Endothelial cell of umbilical vein (primary cell): ENCODE measurements at regions not wholly inside any gene's neighbourhood (a gene's known extent, or its start where the extent isn't known, plus 50 kb on each side); places are given as distances from the start of the nearest gene placed in this dataset.

Experiments
- BruUV-seq: library from RNA; stranded (reverse); fragments of 400-500 nt; replicated peaks from 2 replicates; lab custom pipeline; 2021; lab: Mats Ljungman, UMichigan
- CTCF ChIA-PET: fragments of 300-600, 350-600 bp; sonication (Branson Sonifier 250); formaldehyde crosslinking; loops from one replicate; lab custom pipeline; 2021; ENCODE audit warnings: antibody characterized with exemption, inconsistent platforms; lab: Charles Lee
- POLR2A ChIA-PET: fragments of 300-600, 350-600 bp; sonication (Branson Sonifier 250); formaldehyde crosslinking; loops from one replicate; lab custom pipeline; 2021; ENCODE audit warnings: antibody characterized with exemption, inconsistent platforms; lab: Charles Lee
- DNase-seq: peaks from one replicate; pipeline ENCODE4 v3.0.0-alpha.2; 2011; ENCODE audit warnings: low read depth, low spot score
- FAIRE-seq: peaks from 2 replicates; lab custom pipeline; 2011; peaks lifted over from hg19 to GRCh38; lab: Jason Lieb, UNC
- H2AFZ ChIP-seq: 2 replicates; pipeline ENCODE4 v1.6.0; 2012; ENCODE audit warnings: low read depth, low read length, control low read depth, inconsistent platforms
- H3K27ac ChIP-seq: 2 replicates; pipeline ENCODE4 v1.5.1; 2011; ENCODE audit warnings: low read depth, mild to moderate bottlenecking, control low read depth, low read length, moderate library complexity; ENCODE audit not compliant: insufficient read depth
- H3K27me3 ChIP-seq, 2 experiments: 2 replicates each; pipeline versions ENCODE4 v1.6.0 to v1.6.1; 2011; ENCODE audit warnings: low read length in 2 of 2, mixed read lengths in 1 of 2; ENCODE audit not compliant: control insufficient read depth in 2 of 2, insufficient read depth in 2 of 2
- H3K36me3 ChIP-seq, 2 experiments: 2 replicates in 1 of 2; 3 replicates in 1 of 2; pipeline ENCODE4 v1.5.1; 2011; ENCODE audit warnings: low read length in 2 of 2, mild to moderate bottlenecking in 1 of 2, moderate library complexity in 1 of 2; ENCODE audit not compliant: control insufficient read depth in 2 of 2, insufficient read depth in 2 of 2; ENCODE audit errors: extremely low read depth in 1 of 2
- H3K4me1 ChIP-seq: 3 replicates; pipeline ENCODE4 v1.5.1; 2011; ENCODE audit warnings: mild to moderate bottlenecking, low read length; ENCODE audit not compliant: control insufficient read depth, insufficient read depth; ENCODE audit errors: extremely low read depth
- H3K4me2 ChIP-seq: 2 replicates; pipeline ENCODE4 v1.6.1; 2011; ENCODE audit warnings: low read length, control low read depth, mixed read lengths; ENCODE audit not compliant: insufficient read depth
- H3K4me3 ChIP-seq, 3 experiments: fragments of 200-600 bp in 1 of 3; sonication (generic), shearing (Covaris generic) in 1 of 3; replicated peaks in 1 of 3; 2 replicates each; pipeline ENCODE4 v1.5.1; 2011 to 2016; ENCODE audit warnings: control low read depth in 3 of 3, low read length in 3 of 3, mild to moderate bottlenecking in 2 of 3, inconsistent platforms in 1 of 3, low read depth in 1 of 3, moderate library complexity in 1 of 3; ENCODE audit not compliant: insufficient read depth in 1 of 3
- H3K79me2 ChIP-seq: 2 replicates; pipeline ENCODE4 v1.6.0; 2012; ENCODE audit warnings: low read length, inconsistent platforms; ENCODE audit not compliant: control insufficient read depth, insufficient read depth
- H3K9ac ChIP-seq: replicated peaks from 2 replicates; pipeline ENCODE3; 2011; ENCODE audit warnings: low read length, control low read depth; ENCODE audit not compliant: insufficient read depth; ENCODE audit errors: extremely low read depth
- H3K9me1 ChIP-seq: replicated peaks from 3 replicates; pipeline ENCODE4 v1.6.0; 2011; ENCODE audit warnings: mild to moderate bottlenecking, low read length; ENCODE audit not compliant: control insufficient read depth, insufficient read depth; ENCODE audit errors: extremely low read depth
- H3K9me3 ChIP-seq: replicated peaks from 2 replicates; pipeline ENCODE4 v1.5.1; 2012; ENCODE audit warnings: low read length, inconsistent platforms; ENCODE audit not compliant: control insufficient read depth, insufficient read depth
- H4K20me1 ChIP-seq: replicated peaks from 2 replicates; pipeline ENCODE3; 2011; ENCODE audit warnings: mild to moderate bottlenecking, low read length; ENCODE audit not compliant: control insufficient read depth, insufficient read depth; ENCODE audit errors: extremely low read depth
- CTCF ChIP-seq, 2 donors: IDR thresholded peaks; 1 replicate in 1 of 2; 2 replicates in 1 of 2; pipeline ENCODE4 v1.5.1; 2011; ENCODE audit warnings: low read length in 2 of 2, mild to moderate bottlenecking in 2 of 2, moderate library complexity in 2 of 2, control low read depth in 1 of 2, inconsistent platforms in 1 of 2, low read depth in 1 of 2; ENCODE audit not compliant: insufficient read depth in 1 of 2; ENCODE audit errors: extremely low read depth in 1 of 2
- EZH2 ChIP-seq: IDR thresholded peaks from 2 replicates; pipeline ENCODE4 v1.6.1; 2012; ENCODE audit warnings: borderline replicate concordance, low read depth, mild to moderate bottlenecking, moderate library complexity, low read length, inconsistent platforms; ENCODE audit not compliant: severe bottlenecking
- FOS ChIP-seq: IDR thresholded peaks from 2 replicates; pipeline ENCODE4 v1.6.1; 2011; ENCODE audit warnings: mild to moderate bottlenecking, low read length, moderate library complexity, borderline replicate concordance; ENCODE audit not compliant: insufficient read depth
- GATA2 ChIP-seq: IDR thresholded peaks from 2 replicates; pipeline ENCODE4 v1.7.0; 2011; ENCODE audit warnings: low read depth, mild to moderate bottlenecking, moderate library complexity, mixed read lengths, low read length; ENCODE audit not compliant: insufficient read length, insufficient read depth
- JUN ChIP-seq: IDR thresholded peaks from 2 replicates; pipeline ENCODE4 v1.6.1; 2011; ENCODE audit warnings: borderline replicate concordance, low read depth; ENCODE audit not compliant: insufficient read length, insufficient read depth
- MAX ChIP-seq: IDR thresholded peaks from 2 replicates; pipeline ENCODE4 v1.6.1; 2011; ENCODE audit not compliant: insufficient read depth, insufficient read length
- MYC ChIP-seq: IDR thresholded peaks from one replicate; pipeline ENCODE4 v1.6.1; 2011; ENCODE audit warnings: mild to moderate bottlenecking, low read depth, low read length
- POLR2A ChIP-seq: IDR thresholded peaks from 2 replicates; pipeline ENCODE4 v1.6.1; 2012; ENCODE audit warnings: low read depth, mild to moderate bottlenecking, control low read depth, low read length
- POLR2AphosphoS5 ChIP-seq: IDR thresholded peaks from 2 replicates; pipeline ENCODE4 v1.6.1; 2012; ENCODE audit warnings: low read depth, mild to moderate bottlenecking, control low read depth, low read length, moderate library complexity; ENCODE audit not compliant: insufficient read depth
- dilution Hi-C: fragments of 300-500 bp; cut with MboI; formaldehyde crosslinking; loops from one replicate; pipeline ENCODE4 v1.15.0; 2019; ENCODE audit warnings: low sequenced_read_pairs; ENCODE audit not compliant: extremely low pct_ligation_motif_present
- intact Hi-C: fragments of 100-400 bp; cut with micrococcal nuclease; formaldehyde crosslinking; loops from one replicate; pipeline ENCODE4 v1.10.0; 2022

- intact Hi-C loops: no loop called here
- no peak for TF ChIP-seq POLR2AphosphoS5
- TF ChIP-seq GATA2: no peak
- TF ChIP-seq FOS: no peak
- no peak for TF ChIP-seq CTCF (IDR thresholded peaks at IDR 0.05; ENCODE audit: extremely low read depth in 1 of 2, insufficient read depth in 1 of 2, low read depth in 1 of 2, low read length in 2 of 2)
- TF ChIP-seq EZH2: no peak
- TF ChIP-seq MAX: no peak
- TF ChIP-seq MYC: no peak
- no peak for TF ChIP-seq JUN
- no peak for TF ChIP-seq POLR2A
- DNase-seq: no peak
- ChIA-PET POLR2A (no interaction called here), CTCF (interaction anchor here (1.9 kb wide), 1 partner anchor 21 kb away, joined by 5 read pairs; no protein-coding TSS in a partner anchor)
- Histone ChIP-seq H3K79me2 (no peaks in the 10 kb centered on the region), H3K36me3 (no peaks in the 10 kb centered on the region), H2AFZ (no peak overlapping the region), H3K27me3 (no peaks in the 10 kb centered on the region), H3K4me2 (no peak overlapping the region), H3K9me1 (no peaks in the 10 kb centered on the region), H3K4me3 (no peak overlapping the region), H3K27ac (no peak overlapping the region), H4K20me1 (no peaks in the 10 kb centered on the region), H3K9ac (no peak overlapping the region), H3K4me1 (no peaks in the 10 kb centered on the region), H3K9me3 (no peaks in the 10 kb centered on the region)
- BruUV-seq: no TSS peak
- FAIRE-seq: no peak
- dilution Hi-C loops: no loop called here
These were observed 107.5 kb downstream of the NPTX2 start for GRCh38 chr7:98724591-98724990.
